ENCODE measurements at regions not wholly inside any gene's neighbourhood (a gene's known extent, or its start where the extent isn't known, plus 50 kb on each side); places are given as distances from the start of the nearest gene placed in this dataset.

- TF ChIP-seq CTCF (IDR thresholded peaks at IDR 0.05 in 4 of 5, conservative IDR thresholded peaks at IDR 0.05 in 1 of 5) (no peak), POLR2A (IDR thresholded peaks at IDR 0.05) (no peak)
These were observed 173.3 kb downstream of the PRDM13 start for GRCh38 chr6:99779631-99780555.
